Left ventricle myocardium inferior (tissue), 1 donor: ENCODE measurements at regions not wholly inside any gene's neighbourhood (a gene's known extent, or its start where the extent isn't known, plus 50 kb on each side); places are given as distances from the start of the nearest gene placed in this dataset.

Experiments used
- DNase-seq: peaks from one replicate; pipeline ENCODE4 v3.0.0-alpha.2; 2020
- H3K27ac ChIP-seq: fragments of 200-600 bp; replicated peaks from 2 replicates; pipeline ENCODE4 v1.8.0; 2021
- H3K27me3 ChIP-seq: fragments of 200-600 bp; 2 replicates; pipeline ENCODE4 v1.8.0; 2021; ENCODE audit warnings: low read depth
- H3K36me3 ChIP-seq: fragments of 200-600 bp; 2 replicates; pipeline ENCODE4 v1.8.0; 2021
- H3K4me1 ChIP-seq: fragments of 200-600 bp; 2 replicates; pipeline ENCODE4 v1.8.0; 2021
- H3K4me3 ChIP-seq: fragments of 200-600 bp; 2 replicates; pipeline ENCODE4 v1.8.0; 2021; ENCODE audit warnings: mild to moderate bottlenecking, moderate library complexity
- H3K9me3 ChIP-seq: fragments of 200-600 bp; replicated peaks from 2 replicates; pipeline ENCODE4 v1.8.0; 2021
- intact Hi-C: fragments of 100-400 bp; cut with micrococcal nuclease; formaldehyde crosslinking; loops from one replicate; pipeline ENCODE4 v1.11.0; 2022
- TF ChIP-seq, protein P1 (sequence below): fragments of 200-600 bp; IDR thresholded peaks from 2 replicates; pipeline ENCODE4 v1.8.0; 2021; ENCODE audit warnings: antibody characterized with exemption, mild to moderate bottlenecking, borderline replicate concordance
- donor health status: DM: no; HTN: yes; CAD: no; lungs with severe emphysema.

GRCh38 chr20:39136798-39137197 is 174.7 kb downstream of the DHX35 start:
- intact Hi-C loops, result no loop called here
- no peaks in the 10 kb centered on the region for H3K9me3 ChIP-seq
- TF ChIP-seq, protein P1, sequence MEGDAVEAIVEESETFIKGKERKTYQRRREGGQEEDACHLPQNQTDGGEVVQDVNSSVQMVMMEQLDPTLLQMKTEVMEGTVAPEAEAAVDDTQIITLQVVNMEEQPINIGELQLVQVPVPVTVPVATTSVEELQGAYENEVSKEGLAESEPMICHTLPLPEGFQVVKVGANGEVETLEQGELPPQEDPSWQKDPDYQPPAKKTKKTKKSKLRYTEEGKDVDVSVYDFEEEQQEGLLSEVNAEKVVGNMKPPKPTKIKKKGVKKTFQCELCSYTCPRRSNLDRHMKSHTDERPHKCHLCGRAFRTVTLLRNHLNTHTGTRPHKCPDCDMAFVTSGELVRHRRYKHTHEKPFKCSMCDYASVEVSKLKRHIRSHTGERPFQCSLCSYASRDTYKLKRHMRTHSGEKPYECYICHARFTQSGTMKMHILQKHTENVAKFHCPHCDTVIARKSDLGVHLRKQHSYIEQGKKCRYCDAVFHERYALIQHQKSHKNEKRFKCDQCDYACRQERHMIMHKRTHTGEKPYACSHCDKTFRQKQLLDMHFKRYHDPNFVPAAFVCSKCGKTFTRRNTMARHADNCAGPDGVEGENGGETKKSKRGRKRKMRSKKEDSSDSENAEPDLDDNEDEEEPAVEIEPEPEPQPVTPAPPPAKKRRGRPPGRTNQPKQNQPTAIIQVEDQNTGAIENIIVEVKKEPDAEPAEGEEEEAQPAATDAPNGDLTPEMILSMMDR, result no peak
- no peak for DNase-seq
- H3K4me3 ChIP-seq, result no peak overlapping the region
- H3K27me3 ChIP-seq, result peaks cover 58% of the 10 kb centered on the region
- H3K36me3 ChIP-seq, result no peaks in the 10 kb centered on the region
- no peak overlapping the region for H3K27ac ChIP-seq
- H3K4me1 ChIP-seq, result no peaks in the 10 kb centered on the region

GRCh38 chr20:39135885-39136544 is 173.9 kb downstream of the DHX35 start:
- Histone ChIP-seq H3K27ac (no peak overlapping the region), H3K27me3 (peaks cover 52% of the 10 kb centered on the region), H3K4me1 (no peaks in the 10 kb centered on the region), H3K4me3 (no peak overlapping the region), H3K36me3 (no peaks in the 10 kb centered on the region), H3K9me3 (no peaks in the 10 kb centered on the region)
- intact Hi-C loops, result no loop called here
- no peak for DNase-seq
- TF ChIP-seq, protein P1, result no peak

DNA sequence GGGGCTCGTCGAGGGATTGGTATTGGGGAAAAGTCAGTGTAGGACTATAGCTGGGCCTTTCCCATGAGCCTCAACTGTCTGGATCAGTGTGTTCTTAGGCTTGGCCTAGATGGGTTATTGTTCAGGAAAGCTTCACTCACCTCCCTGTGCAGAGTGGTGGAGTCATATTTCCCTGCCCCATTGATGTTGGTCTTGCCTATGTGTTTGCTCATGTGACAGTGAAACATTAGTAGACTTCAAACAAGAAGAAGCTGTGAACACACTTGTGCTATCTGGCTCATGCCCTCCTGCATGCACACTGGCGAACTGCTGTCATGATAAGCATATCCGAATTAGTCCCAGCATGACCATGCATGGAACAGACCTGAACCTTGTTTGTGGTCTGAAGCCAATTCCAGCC is 171.1 kb downstream of the DHX35 start:
- H3K4me3 ChIP-seq, result no peak overlapping the region
- TF ChIP-seq, protein P1, result no peak
- no peaks in the 10 kb centered on the region for H3K4me1 ChIP-seq
- H3K27me3 ChIP-seq, result peaks cover 24% of the 10 kb centered on the region
- DNase-seq, result no peak
- no peaks in the 10 kb centered on the region for H3K36me3 ChIP-seq
- no peak overlapping the region for H3K27ac ChIP-seq
- intact Hi-C loops, result no loop called here
- H3K9me3 ChIP-seq, result no peaks in the 10 kb centered on the region

DNA sequence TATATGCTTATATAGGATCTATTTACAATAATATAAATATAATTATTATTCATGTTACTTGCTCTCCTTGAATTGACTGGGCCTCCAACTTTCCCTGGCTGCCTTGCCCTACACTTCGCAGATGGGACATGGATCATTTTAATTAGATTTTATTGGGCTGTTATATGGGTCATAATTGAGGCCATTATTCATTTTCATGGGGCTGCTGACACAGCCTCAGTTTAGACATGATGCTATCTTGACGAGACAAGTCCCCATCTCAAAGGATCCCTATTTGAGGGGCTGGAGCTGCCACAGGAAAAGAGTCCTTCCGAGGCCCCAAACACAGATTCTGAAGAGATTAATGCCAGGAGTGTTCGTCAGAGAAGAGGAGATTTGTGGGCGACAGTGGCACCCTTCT is 170.4 kb downstream of the DHX35 start:
- no peak for DNase-seq
- Histone ChIP-seq H3K4me3 (no peak overlapping the region), H3K36me3 (no peaks in the 10 kb centered on the region), H3K4me1 (no peaks in the 10 kb centered on the region), H3K27me3 (peaks cover 17% of the 10 kb centered on the region), H3K27ac (no peak overlapping the region), H3K9me3 (no peaks in the 10 kb centered on the region)
- intact Hi-C loops, result no loop called here
- TF ChIP-seq, protein P1, result no peak

DNA sequence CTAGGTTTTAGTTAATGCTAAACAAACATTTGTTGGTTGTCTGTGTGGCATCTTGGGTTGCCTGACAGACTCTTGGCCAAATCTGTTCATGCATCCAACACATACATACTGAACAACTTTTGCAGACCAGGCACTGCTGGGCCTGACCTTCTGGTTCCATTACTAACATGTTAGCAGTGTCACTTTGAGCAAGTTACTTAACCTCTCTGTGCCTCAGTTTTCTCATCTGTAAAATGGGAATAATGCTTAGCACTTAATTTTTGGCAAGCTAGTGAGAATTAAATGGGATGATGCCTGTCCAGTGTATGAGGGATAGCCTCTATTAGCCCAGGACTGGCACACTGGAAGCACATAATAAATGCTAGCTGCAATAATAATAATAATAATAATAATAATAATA is 169.9 kb downstream of the DHX35 start:
- TF ChIP-seq, protein P1, result no peak
- no peaks in the 10 kb centered on the region for H3K36me3 ChIP-seq
- intact Hi-C loops, result no loop called here

More for the DNA sequence above, 169.9 kb downstream of the DHX35 start:
- Histone ChIP-seq H3K4me1 (no peaks in the 10 kb centered on the region), H3K27me3 (peaks cover 13% of the 10 kb centered on the region), H3K9me3 (no peaks in the 10 kb centered on the region), H3K4me3 (no peak overlapping the region), H3K27ac (no peak overlapping the region)
- no peak for DNase-seq
